Neural crest cell (in vitro differentiated cells): ENCODE measurements at regions not wholly inside any gene's neighbourhood (a gene's known extent, or its start where the extent isn't known, plus 50 kb on each side); places are given as distances from the start of the nearest gene placed in this dataset.
A peak's percentile ranks its signal among the peaks of the same experiment; 100 is the strongest.

Experiments used
- DNase-seq: peaks from one replicate; pipeline ENCODE4 v3.0.0; 2021; ENCODE audit warnings: low read depth, mixed read lengths, low spot score
- H3K27ac Mint-ChIP-seq: one replicate; pipeline ENCODE4 v1.8.0; 2021; ENCODE audit warnings: mild to moderate bottlenecking, mixed read lengths; ENCODE audit not compliant: unreplicated experiment
- H3K27me3 Mint-ChIP-seq: 2 replicates; pipeline ENCODE4 v1.8.0; 2021; ENCODE audit warnings: low read depth, mild to moderate bottlenecking, mixed read lengths
- H3K36me3 Mint-ChIP-seq: 2 replicates; pipeline ENCODE4 v1.8.0; 2021; ENCODE audit warnings: low read depth, mild to moderate bottlenecking, mixed read lengths
- H3K4me1 Mint-ChIP-seq: 2 replicates; pipeline ENCODE4 v1.8.0; 2021; ENCODE audit warnings: mixed read lengths
- H3K4me3 Mint-ChIP-seq: one replicate; pipeline ENCODE4 v1.8.0; 2021; ENCODE audit warnings: mild to moderate bottlenecking, mixed read lengths
- H3K9me3 Mint-ChIP-seq: 2 replicates; pipeline ENCODE4 v1.8.0; 2021; ENCODE audit warnings: mixed read lengths
- CTCF ChIP-seq: fragments of 200-600 bp; sonication (generic); conservative IDR thresholded peaks from 2 replicates; pipeline ENCODE4 v1.5.0; 2021; ENCODE audit warnings: antibody characterized with exemption, mild to moderate bottlenecking

DNA sequence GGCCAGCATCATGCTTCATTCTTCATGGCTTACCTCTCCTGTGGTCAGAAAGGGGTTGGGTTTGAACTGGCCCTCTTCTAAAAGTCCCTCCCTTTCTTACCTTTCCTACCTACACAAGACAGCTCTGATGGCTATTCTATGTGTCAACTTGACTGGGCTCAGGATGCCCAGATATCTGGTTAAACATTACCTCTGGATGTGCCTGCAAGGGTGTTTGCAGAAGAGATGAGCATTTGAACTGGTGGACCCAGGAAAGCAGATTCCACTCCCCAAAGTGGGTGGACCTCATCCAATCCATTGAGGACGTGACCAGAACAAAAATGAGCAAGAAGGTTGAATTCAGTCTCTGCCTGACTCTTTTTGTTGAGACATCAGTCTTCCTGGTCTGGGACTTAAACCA is 79.0 kb upstream of the TCF7L2 start:
- no peak overlapping the region for H3K4me3 Mint-ChIP-seq
- no peak overlapping the region for H3K27ac Mint-ChIP-seq
- peaks cover 5% of the 10 kb centered on the region for H3K9me3 Mint-ChIP-seq
- H3K36me3 Mint-ChIP-seq: peaks cover 3% of the 10 kb centered on the region
- no peak for TF ChIP-seq CTCF
- H3K27me3 Mint-ChIP-seq: no peaks in the 10 kb centered on the region
- H3K4me1 Mint-ChIP-seq: no peaks in the 10 kb centered on the region
- no peak for DNase-seq

- H3K27ac Mint-ChIP-seq: no peak overlapping the region
- peak; percentile 44 for TF ChIP-seq CTCF
- H3K27me3 Mint-ChIP-seq: no peaks in the 10 kb centered on the region
- H3K36me3 Mint-ChIP-seq: no peaks in the 10 kb centered on the region
- DNase-seq: no peak
- H3K9me3 Mint-ChIP-seq: peaks cover 2% of the 10 kb centered on the region
- no peak overlapping the region for H3K4me3 Mint-ChIP-seq
- H3K4me1 Mint-ChIP-seq: no peaks in the 10 kb centered on the region
Observed at GRCh38 chr10:112872728-112873127, 77.3 kb upstream of the TCF7L2 start.

GRCh38 chr10:112873541-112873940 is 76.5 kb upstream of the TCF7L2 start:
- no peaks in the 10 kb centered on the region for H3K4me1 Mint-ChIP-seq
- TF ChIP-seq CTCF: no peak

DNA sequence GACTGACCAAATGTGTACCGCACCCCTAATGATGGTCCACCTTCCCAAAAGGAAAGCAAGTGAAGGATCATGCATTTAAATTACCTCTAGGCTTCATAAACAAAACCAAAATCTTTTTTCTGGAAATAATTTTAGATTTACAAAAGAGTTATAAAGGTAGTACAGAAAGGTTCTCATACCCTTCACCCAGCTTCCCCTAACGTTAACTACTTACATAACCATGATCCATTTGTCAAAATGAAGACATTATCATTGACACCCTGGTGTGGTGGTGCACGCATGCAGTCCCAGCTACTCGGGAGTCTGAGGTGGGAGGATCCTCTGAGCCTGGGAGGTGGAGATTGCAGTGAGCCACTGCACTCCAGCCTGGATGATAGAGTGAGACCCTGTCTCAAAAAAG is 75.1 kb upstream of the TCF7L2 start:
- Mint-ChIP-seq H3K9me3 (peaks cover 2% of the 10 kb centered on the region), H3K4me3 (no peak overlapping the region), H3K36me3 (no peaks in the 10 kb centered on the region), H3K4me1 (no peaks in the 10 kb centered on the region), H3K27me3 (no peaks in the 10 kb centered on the region), H3K27ac (no peak overlapping the region)
- no peak for DNase-seq
- no peak for TF ChIP-seq CTCF

More at GRCh38 chr10:112873541-112873940, 76.5 kb upstream of the TCF7L2 start:
- no peaks in the 10 kb centered on the region for H3K36me3 Mint-ChIP-seq
- no peaks in the 10 kb centered on the region for H3K27me3 Mint-ChIP-seq
- peaks cover 2% of the 10 kb centered on the region for H3K9me3 Mint-ChIP-seq
- no peak overlapping the region for H3K4me3 Mint-ChIP-seq
- DNase-seq: no peak
- H3K27ac Mint-ChIP-seq: no peak overlapping the region

- no peaks in the 10 kb centered on the region for H3K36me3 Mint-ChIP-seq
- H3K4me3 Mint-ChIP-seq: no peak overlapping the region
- DNase-seq: no peak
- H3K27ac Mint-ChIP-seq: no peak overlapping the region
- peaks cover 2% of the 10 kb centered on the region for H3K9me3 Mint-ChIP-seq
- no peaks in the 10 kb centered on the region for H3K4me1 Mint-ChIP-seq
- no peak for TF ChIP-seq CTCF
- H3K27me3 Mint-ChIP-seq: no peaks in the 10 kb centered on the region
Observed at GRCh38 chr10:112875476-112876267, 74.4 kb upstream of the TCF7L2 start.
